H9 (cell line): ENCODE measurements at regions not wholly inside any gene's neighbourhood (a gene's known extent, or its start where the extent isn't known, plus 50 kb on each side); places are given as distances from the start of the nearest gene placed in this dataset.

ENCODE experiments used
- DNase-seq: peaks from one replicate; pipeline ENCODE4 v3.0.0-alpha.2; 2017
- H2AFZ ChIP-seq: one replicate; pipeline ENCODE4 v1.6.1; 2013; ENCODE audit warnings: mild to moderate bottlenecking, low read length, control low read depth, moderate library complexity
- H2AK5ac ChIP-seq: 2 replicates; pipeline ENCODE4 v1.6.1; 2013; ENCODE audit warnings: low read length, control low read depth, mixed read lengths; ENCODE audit not compliant: insufficient read length
- H2BK120ac ChIP-seq: one replicate; pipeline ENCODE4 v1.6.1; 2013; ENCODE audit warnings: low read depth, mild to moderate bottlenecking, low read length, control low read depth, inconsistent platforms; ENCODE audit not compliant: poor library complexity, severe bottlenecking
- H2BK12ac ChIP-seq: 2 replicates; pipeline ENCODE4 v1.6.1; 2013; ENCODE audit warnings: low read length, control low read depth, mixed read lengths, low read depth; ENCODE audit not compliant: insufficient read length
- H2BK15ac ChIP-seq: 2 replicates; pipeline ENCODE4 v1.6.1; 2013; ENCODE audit warnings: low read depth, low read length, control low read depth
- H2BK20ac ChIP-seq: one replicate; pipeline ENCODE4 v1.6.1; 2013; ENCODE audit warnings: low read depth, mild to moderate bottlenecking, low read length, control low read depth, inconsistent platforms; ENCODE audit not compliant: poor library complexity, severe bottlenecking
- H2BK5ac ChIP-seq: 2 replicates; pipeline ENCODE4 v1.6.1; 2013; ENCODE audit warnings: low read length, control low read depth, mixed read lengths; ENCODE audit not compliant: insufficient read length
- H3K14ac ChIP-seq: 2 replicates; pipeline ENCODE4 v1.6.1; 2013; ENCODE audit warnings: low read length, control low read depth; ENCODE audit not compliant: insufficient read depth
- H3K18ac ChIP-seq: 2 replicates; pipeline ENCODE4 v1.6.1; 2013; ENCODE audit warnings: low read depth, mild to moderate bottlenecking, mixed read lengths, low read length, control low read depth; ENCODE audit not compliant: insufficient read length
- H3K23ac ChIP-seq: 2 replicates; pipeline ENCODE4 v1.6.1; 2013; ENCODE audit warnings: low read length, control low read depth, mixed read lengths, low read depth; ENCODE audit not compliant: insufficient read length
- H3K23me2 ChIP-seq: 2 replicates; pipeline ENCODE4 v1.6.1; 2013; ENCODE audit warnings: low read depth, mild to moderate bottlenecking, mixed read lengths, low read length, control low read depth; ENCODE audit not compliant: insufficient read length, poor library complexity, severe bottlenecking
- H3K27ac ChIP-seq: 2 replicates; pipeline ENCODE4 v1.5.1; 2013; ENCODE audit warnings: low read length, control low read depth, mixed read lengths, low read depth; ENCODE audit not compliant: insufficient read length
- H3K27me3 ChIP-seq: 2 replicates; pipeline ENCODE4 v1.6.1; 2013; ENCODE audit warnings: low read length, control low read depth, inconsistent platforms; ENCODE audit not compliant: insufficient read depth
- H3K4ac ChIP-seq: 2 replicates; pipeline ENCODE4 v1.6.1; 2013; ENCODE audit warnings: low read depth, mild to moderate bottlenecking, control low read depth, inconsistent platforms, low read length, moderate library complexity
- H3K4me1 ChIP-seq: 2 replicates; pipeline ENCODE4 v1.6.1; 2013; ENCODE audit warnings: low read length, control low read depth, inconsistent platforms; ENCODE audit not compliant: insufficient read depth
- H3K4me2 ChIP-seq: 2 replicates; pipeline ENCODE4 v1.6.1; 2013; ENCODE audit warnings: low read length, control low read depth, mixed read lengths; ENCODE audit not compliant: insufficient read length, insufficient read depth
- H3K56ac ChIP-seq: 2 replicates; pipeline ENCODE4 v1.6.1; 2013; ENCODE audit warnings: low read depth, mild to moderate bottlenecking, mixed read lengths, low read length, control low read depth; ENCODE audit not compliant: insufficient read length
- H3K79me1 ChIP-seq: 2 replicates; pipeline ENCODE4 v1.6.1; 2013; ENCODE audit warnings: low read depth, mild to moderate bottlenecking, moderate library complexity, low read length, control low read depth, inconsistent platforms; ENCODE audit not compliant: insufficient read depth, poor library complexity, severe bottlenecking
- H3K79me2 ChIP-seq: 2 replicates; pipeline ENCODE4 v1.6.1; 2013; ENCODE audit warnings: low read length, control low read depth, inconsistent platforms; ENCODE audit not compliant: insufficient read depth
- H3K9ac ChIP-seq: 2 replicates; pipeline ENCODE4 v1.6.1; 2013; ENCODE audit warnings: low read length, control low read depth, mixed read lengths; ENCODE audit not compliant: insufficient read length; ENCODE audit errors: extremely low read depth
- H3K9me3 ChIP-seq: one replicate; pipeline ENCODE4 v1.6.1; 2013; ENCODE audit warnings: low read depth, low read length, inconsistent platforms; ENCODE audit not compliant: control insufficient read depth
- H3T11ph ChIP-seq: one replicate; pipeline ENCODE4 v1.6.1; 2013; ENCODE audit warnings: mild to moderate bottlenecking, low read length, control low read depth, inconsistent platforms
- H4K20me1 ChIP-seq: one replicate; pipeline ENCODE4 v1.6.1; 2013; ENCODE audit not compliant: control insufficient read depth, insufficient read length, insufficient read depth
- H4K5ac ChIP-seq: 2 replicates; pipeline ENCODE4 v1.6.1; 2013; ENCODE audit warnings: low read depth, mild to moderate bottlenecking, mixed read lengths, low read length, control low read depth; ENCODE audit not compliant: insufficient read length
- H4K8ac ChIP-seq: replicated peaks from 2 replicates; pipeline ENCODE4 v1.6.1; 2013; ENCODE audit warnings: low read length, control low read depth, mixed read lengths, low read depth; ENCODE audit not compliant: insufficient read length
- H4K91ac ChIP-seq: 2 replicates; pipeline ENCODE4 v1.6.1; 2013; ENCODE audit warnings: low read depth, mild to moderate bottlenecking, moderate library complexity, mixed read lengths, low read length, control low read depth; ENCODE audit not compliant: insufficient read length
- H3K27ac Mint-ChIP-seq, 3 experiments: 2 replicates in 2 of 3; 3 replicates in 1 of 3; pipeline ENCODE4 v1.8.0; 2020 to 2021; ENCODE audit warnings: mixed read lengths in 3 of 3, mild to moderate bottlenecking in 1 of 3, moderate library complexity in 1 of 3
- H3K27me3 Mint-ChIP-seq: 2 replicates; pipeline ENCODE4 v1.8.0; 2021; ENCODE audit warnings: low read depth, mild to moderate bottlenecking, moderate library complexity, mixed read lengths
- H3K36me3 Mint-ChIP-seq, 3 experiments: 2 replicates in 2 of 3; 3 replicates in 1 of 3; pipeline ENCODE4 v1.8.0; 2020 to 2021; ENCODE audit warnings: low read depth in 3 of 3, mixed read lengths in 3 of 3; ENCODE audit not compliant: insufficient read depth in 1 of 3
- H3K4me1 Mint-ChIP-seq, 2 experiments: 2 replicates each; pipeline ENCODE4 v1.8.0; 2020; ENCODE audit warnings: mixed read lengths in 2 of 2
- H3K4me3 Mint-ChIP-seq, 2 experiments: 2 replicates in 1 of 2; 3 replicates in 1 of 2; pipeline ENCODE4 v1.8.0; 2020 to 2021; ENCODE audit warnings: mild to moderate bottlenecking in 2 of 2, mixed read lengths in 2 of 2, moderate library complexity in 1 of 2
- H3K9me3 Mint-ChIP-seq, 2 experiments: 2 replicates in 1 of 2; 3 replicates in 1 of 2; pipeline ENCODE4 v1.8.0; 2020; ENCODE audit warnings: mild to moderate bottlenecking in 2 of 2, mixed read lengths in 2 of 2, moderate library complexity in 1 of 2
- WGBS: extraction: QIAGEN DNeasy Blood & Tissue Kit; methylation state at CpG from one replicate; pipeline ENCODE4 v1.1.7; 2013; ENCODE audit warnings: missing lambda C conversion rate, low lambda C conversion rate, mixed read lengths; ENCODE audit not compliant: insufficient read length; ENCODE audit errors: extremely low coverage; 5-methylcytosine and 5-hydroxymethylcytosine counted together
- TF ChIP-seq, protein P1 (sequence below): fragments of 200-600 bp; sonication (generic); conservative IDR thresholded peaks from 3 replicates; pipeline ENCODE4 v1.8.0; 2021; ENCODE audit warnings: antibody characterized with exemption, mild to moderate bottlenecking

DNA sequence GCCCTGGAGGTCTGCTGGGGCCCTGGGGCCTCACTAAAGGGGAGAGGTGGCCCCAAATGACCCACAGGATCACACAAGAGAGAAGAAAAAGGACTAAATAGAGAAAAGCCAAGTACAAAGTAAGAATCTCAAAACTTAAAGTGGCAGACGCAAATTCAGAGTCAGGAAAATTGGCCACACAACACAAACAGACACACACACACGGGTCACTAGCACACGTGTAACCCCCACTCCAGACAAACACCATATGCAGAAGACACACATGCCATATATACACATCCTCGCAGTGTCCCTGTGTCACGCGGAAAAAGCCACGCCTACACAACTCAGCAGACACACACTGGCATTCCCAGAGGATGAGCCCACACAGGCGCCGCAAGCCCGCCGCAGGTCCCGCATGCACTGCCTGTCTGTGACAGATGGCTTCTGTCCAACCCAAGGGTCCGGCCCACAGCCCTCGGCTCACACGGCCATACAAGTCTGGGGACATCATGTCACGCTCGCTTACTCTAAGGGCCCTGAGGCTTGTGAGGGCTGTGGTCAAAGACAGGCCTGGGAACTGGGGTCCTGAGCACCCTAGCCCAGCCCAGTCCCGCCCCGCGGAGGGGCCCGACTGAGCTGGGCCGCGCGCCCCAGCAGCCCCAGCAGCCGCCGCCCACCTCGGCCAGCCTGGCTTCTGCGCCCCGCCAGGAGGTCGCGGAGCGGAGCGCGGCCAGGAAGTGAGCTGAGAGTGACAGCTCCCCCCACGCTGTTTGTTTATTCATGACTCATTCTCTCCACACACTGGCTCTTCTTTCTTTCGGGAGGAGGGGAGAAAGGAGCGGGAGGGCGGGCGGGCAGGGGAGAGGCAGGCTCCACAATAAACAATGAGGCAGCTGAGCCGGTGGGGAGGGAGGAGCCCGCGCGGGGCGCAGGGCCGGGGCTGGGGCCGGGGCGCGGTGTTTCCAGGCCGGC lies 95.5 kb upstream of the ZMIZ1 start:
- H3K23ac ChIP-seq = no peak overlapping the region
- peaks cover 42 to 46% of the 10 kb centered on the region in 2 experiments for H3K4me1 Mint-ChIP-seq

More for the DNA sequence above, 95.5 kb upstream of the ZMIZ1 start:
- H3K14ac ChIP-seq = no peak overlapping the region
- Mint-ChIP-seq H3K9me3 (no peaks in the 10 kb centered on the region), H3K4me3 (peak overlapping the region; percentile 48 to 78), H3K27me3 (peaks cover 25% of the 10 kb centered on the region), H3K27ac (peak overlapping the region in 2 of 3 experiments; percentile 59 to 72; a peak in 5 of 7 replicates), H3K36me3 (no peaks in the 10 kb centered on the region; a peak in 2 of 7 replicates)
- H4K8ac ChIP-seq = no peak overlapping the region
- no peak overlapping the region for H2AK5ac ChIP-seq
- H3K9me3 ChIP-seq = no peaks in the 10 kb centered on the region
- no peaks in the 10 kb centered on the region for H3K79me2 ChIP-seq
- no peak overlapping the region for H2BK12ac ChIP-seq
- DNase-seq = peak; percentile 87
- no peak overlapping the region for H3T11ph ChIP-seq
- no peak overlapping the region for H3K56ac ChIP-seq
- no peak overlapping the region for H2BK5ac ChIP-seq
- no peak overlapping the region for H2BK20ac ChIP-seq
- H3K79me1 ChIP-seq = no peaks in the 10 kb centered on the region
- H3K9ac ChIP-seq = peak overlapping the region; percentile 24
- no peak overlapping the region for H2BK120ac ChIP-seq
- no CpG with 5 or more reads among the region's 49 CpGs for WGBS
- H3K27ac ChIP-seq = no peak overlapping the region
- H3K23me2 ChIP-seq = peaks cover 13% of the 10 kb centered on the region
- H2AFZ ChIP-seq = no peak overlapping the region
- TF ChIP-seq, protein P1, sequence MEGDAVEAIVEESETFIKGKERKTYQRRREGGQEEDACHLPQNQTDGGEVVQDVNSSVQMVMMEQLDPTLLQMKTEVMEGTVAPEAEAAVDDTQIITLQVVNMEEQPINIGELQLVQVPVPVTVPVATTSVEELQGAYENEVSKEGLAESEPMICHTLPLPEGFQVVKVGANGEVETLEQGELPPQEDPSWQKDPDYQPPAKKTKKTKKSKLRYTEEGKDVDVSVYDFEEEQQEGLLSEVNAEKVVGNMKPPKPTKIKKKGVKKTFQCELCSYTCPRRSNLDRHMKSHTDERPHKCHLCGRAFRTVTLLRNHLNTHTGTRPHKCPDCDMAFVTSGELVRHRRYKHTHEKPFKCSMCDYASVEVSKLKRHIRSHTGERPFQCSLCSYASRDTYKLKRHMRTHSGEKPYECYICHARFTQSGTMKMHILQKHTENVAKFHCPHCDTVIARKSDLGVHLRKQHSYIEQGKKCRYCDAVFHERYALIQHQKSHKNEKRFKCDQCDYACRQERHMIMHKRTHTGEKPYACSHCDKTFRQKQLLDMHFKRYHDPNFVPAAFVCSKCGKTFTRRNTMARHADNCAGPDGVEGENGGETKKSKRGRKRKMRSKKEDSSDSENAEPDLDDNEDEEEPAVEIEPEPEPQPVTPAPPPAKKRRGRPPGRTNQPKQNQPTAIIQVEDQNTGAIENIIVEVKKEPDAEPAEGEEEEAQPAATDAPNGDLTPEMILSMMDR = no peak
- no peaks in the 10 kb centered on the region for H4K20me1 ChIP-seq
- H3K27me3 ChIP-seq = no peaks in the 10 kb centered on the region
- peak overlapping the region; percentile 67 for H3K18ac ChIP-seq
- peak overlapping the region; percentile 58 for H3K4me2 ChIP-seq
- peaks cover 3% of the 10 kb centered on the region; the same call in 1 of the 2 replicates for H3K4me1 ChIP-seq
- H3K4ac ChIP-seq = no peak overlapping the region
- H2BK15ac ChIP-seq = no peak overlapping the region
- H4K5ac ChIP-seq = no peak overlapping the region
- no peak overlapping the region for H4K91ac ChIP-seq
